ENCODE measurements at regions not wholly inside any gene's neighbourhood (a gene's known extent, or its start where the extent isn't known, plus 50 kb on each side); places are given as distances from the start of the nearest gene placed in this dataset.

DNA sequence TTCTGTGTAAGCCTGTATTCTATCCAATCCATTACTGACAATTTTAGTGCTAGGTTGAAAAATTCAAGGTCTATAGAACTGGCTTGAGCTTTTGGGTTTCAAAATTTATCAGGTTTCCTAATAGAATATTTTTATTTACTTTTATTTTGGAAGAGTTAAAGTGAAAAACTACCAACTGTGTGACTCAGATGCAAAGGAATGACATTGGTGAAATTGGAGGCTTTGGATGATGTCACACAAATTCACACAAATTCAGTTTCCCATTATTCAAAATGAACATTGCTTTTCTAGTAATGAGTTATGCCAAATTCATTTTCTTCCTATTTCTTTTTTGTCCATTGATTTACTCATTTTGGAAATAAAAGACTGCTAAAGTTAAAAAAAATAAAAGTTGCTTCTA is 186.9 kb downstream of the ALX1 start:
- Histone ChIP-seq H2BK120ac (replicated peaks; ENCODE audit: low read depth, low read length) (no peak overlapping the region), H3K56ac (replicated peaks; ENCODE audit: insufficient read length, low read depth, low read length) (no peak overlapping the region), H2BK15ac (ENCODE audit: low read length) (no peak overlapping the region), H2BK5ac (ENCODE audit: low read depth, low read length) (no peak overlapping the region), H3K14ac (ENCODE audit: insufficient read length) (no peak overlapping the region), H3K27ac (ENCODE audit: low read depth, low read length) (no peak overlapping the region), H3K4me2 (ENCODE audit: insufficient read depth in 1 of 2, low read depth in 2 of 2, low read length in 2 of 2) (no peak overlapping the region), H3K79me1 (ENCODE audit: low read depth, low read length) (no peaks in the 10 kb centered on the region), H3K4me1 (replicated peaks in 1 of 4; ENCODE audit: control insufficient read depth in 3 of 4, insufficient read depth in 4 of 4, low read length in 3 of 4) (peaks cover 0 to 3% (median 1%) of the 10 kb centered on the region in 4 experiments; a peak in 3 of 7 replicates), H4K91ac (replicated peaks; ENCODE audit: insufficient read length, low read length) (no peak overlapping the region), H3K23me2 (ENCODE audit: low read depth, low read length) (no peaks in the 10 kb centered on the region; the same call in 1 of the 2 replicates), H3K9me3 (ENCODE audit: insufficient read depth in 2 of 2, low read depth in 1 of 2, low read length in 1 of 2) (no peaks in the 10 kb centered on the region), H2BK12ac (ENCODE audit: low read depth, low read length) (no peak overlapping the region), H3K4me3 (ENCODE audit: extremely low read depth in 1 of 4, insufficient read depth in 2 of 4, low read depth in 3 of 4, low read length in 4 of 4) (no peak overlapping the region), H4K5ac (ENCODE audit: insufficient read length, low read depth, low read length) (no peak overlapping the region), H3K9ac (replicated peaks in 1 of 4; ENCODE audit: extremely low read depth in 1 of 4, low read depth in 3 of 4, low read length in 3 of 4) (no peak overlapping the region), H4K20me1 (replicated peaks in 1 of 2; ENCODE audit: control insufficient read depth in 1 of 2, insufficient read depth in 2 of 2, low read length in 2 of 2) (no peaks in the 10 kb centered on the region), H2AK5ac (ENCODE audit: low read depth, low read length) (no peak overlapping the region), H2AFZ (ENCODE audit: low read length) (no peak overlapping the region), H3K79me2 (ENCODE audit: control insufficient read depth in 1 of 2, insufficient read depth in 2 of 2, low read length in 2 of 2) (no peaks in the 10 kb centered on the region), H3K18ac (ENCODE audit: extremely low read depth, low read length) (no peak overlapping the region), H2BK20ac (ENCODE audit: low read length) (no peak overlapping the region), H3K36me3 (ENCODE audit: control insufficient read depth in 2 of 4, insufficient read depth in 4 of 4, low read length in 3 of 4) (no peaks in the 10 kb centered on the region), H3K4ac (replicated peaks; ENCODE audit: insufficient read length, low read depth, low read length) (no peak overlapping the region), H4K8ac (ENCODE audit: extremely low read depth, insufficient read depth, low read length) (no peak overlapping the region), H3K23ac (ENCODE audit: insufficient read length) (no peak overlapping the region), H3K27me3 (replicated peaks in 1 of 4; ENCODE audit: control insufficient read depth in 3 of 4, extremely low read depth in 1 of 4, insufficient read depth in 3 of 4, low read length in 3 of 4) (no peaks in the 10 kb centered on the region)
- no peak for FAIRE-seq
- ChIA-PET POLR2A (ENCODE audit: partially characterized antibody) (no interaction called here), CTCF (ENCODE audit: partially characterized antibody) (interaction anchor here (0.9 to 1.0 kb wide), 2 partner anchors 267 to 407 kb away, joined by 3 read pairs; partner anchors contain the start of gene NTS)
- DNase-seq (ENCODE audit: low read depth in 1 of 2, low spot score in 2 of 2): no peak
- TF ChIP-seq E2F6 (IDR thresholded peaks at IDR 0.05) (no peak), SIX5 (IDR thresholded peaks at IDR 0.05; ENCODE audit: low read depth, low read length) (no peak)
